HG03521 (cell line): ENCODE measurements at regions not wholly inside any gene's neighbourhood (a gene's known extent, or its start where the extent isn't known, plus 50 kb on each side); places are given as distances from the start of the nearest gene placed in this dataset.
A peak's percentile ranks its signal among the peaks of the same experiment; 100 is the strongest.

Experiments used
- ATAC-seq: cut with Tn5 transposase; IDR thresholded peaks from one replicate; pipeline ENCODE4 v1.9.1; 2021; ENCODE audit warnings: mild to moderate bottlenecking, moderate library complexity; ENCODE audit not compliant: unreplicated experiment

DNA sequence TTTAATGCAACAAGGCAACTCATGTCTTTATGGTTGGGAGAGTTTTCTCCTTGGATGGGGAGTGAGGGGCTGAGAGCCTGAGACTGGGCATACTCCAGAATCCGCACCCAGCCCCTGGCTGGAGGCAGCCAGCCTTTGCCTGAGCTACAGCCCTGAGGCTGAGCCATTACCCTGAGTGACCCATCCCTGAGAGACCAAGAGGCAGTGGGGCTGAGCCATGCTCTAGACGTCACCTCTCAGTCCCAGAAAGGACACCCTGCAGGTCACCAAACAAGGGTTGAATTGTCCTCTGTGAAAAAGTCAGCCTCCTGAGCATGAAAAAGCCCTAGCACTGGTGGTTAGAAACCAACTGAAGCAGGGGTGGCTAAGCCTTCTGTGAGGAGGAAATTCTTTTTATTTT, 151.2 kb upstream of the GATB start:
- no peak for ATAC-seq

DNA sequence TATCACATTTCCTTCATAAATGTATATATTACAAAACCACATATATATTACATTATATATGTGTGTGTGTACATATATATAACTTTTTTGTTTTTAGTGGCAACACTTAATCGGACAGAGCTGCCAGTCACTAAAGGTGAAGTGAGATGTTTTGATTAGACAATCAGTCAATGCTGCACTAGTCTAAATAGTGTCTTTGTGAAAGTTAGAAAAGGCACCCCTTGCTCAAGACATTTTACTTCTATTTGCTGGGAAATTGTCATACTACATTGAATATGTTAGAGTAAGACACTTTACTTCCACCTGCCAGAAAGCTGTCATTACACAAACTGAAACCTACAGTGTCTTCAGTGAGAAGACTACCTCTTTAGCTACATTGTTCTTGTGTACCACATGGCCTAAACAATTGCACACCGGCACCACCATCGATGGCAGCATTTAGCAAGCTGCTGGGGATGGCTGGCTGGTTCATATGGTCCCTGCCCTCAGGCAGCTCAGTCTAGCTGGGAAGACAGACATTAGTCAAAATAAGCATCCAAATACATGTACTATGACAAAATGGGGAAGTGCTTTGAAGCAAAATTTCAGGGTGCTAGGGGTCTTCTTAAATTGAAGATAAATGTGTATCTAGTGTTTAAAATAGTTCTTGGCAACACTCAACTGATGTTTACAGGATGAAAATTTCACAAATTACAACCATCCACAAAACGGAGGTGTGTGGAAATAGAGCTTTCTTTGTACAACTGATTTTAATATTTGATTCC, 148.1 kb upstream of the GATB start:
- no peak for ATAC-seq

DNA sequence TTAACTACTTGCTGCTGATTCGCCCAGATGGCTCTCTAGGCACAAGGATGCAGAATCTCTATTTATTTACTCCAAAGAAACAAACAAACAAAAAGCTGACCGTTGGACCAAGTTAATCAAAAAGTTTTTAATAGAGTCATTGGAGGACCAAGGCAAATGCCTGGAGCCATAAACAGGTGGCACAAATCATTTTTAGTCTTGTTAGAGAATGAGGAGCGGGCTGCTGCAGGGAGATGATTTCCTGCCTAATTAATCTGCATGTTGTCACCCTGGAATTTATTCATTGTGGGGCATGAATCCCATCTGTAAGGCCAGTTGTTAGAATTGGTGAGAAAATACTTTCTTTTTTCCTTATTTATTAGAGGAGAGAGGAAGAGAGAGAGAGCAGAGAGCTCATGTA, 147.4 kb upstream of the GATB start:
- ATAC-seq = no peak

DNA sequence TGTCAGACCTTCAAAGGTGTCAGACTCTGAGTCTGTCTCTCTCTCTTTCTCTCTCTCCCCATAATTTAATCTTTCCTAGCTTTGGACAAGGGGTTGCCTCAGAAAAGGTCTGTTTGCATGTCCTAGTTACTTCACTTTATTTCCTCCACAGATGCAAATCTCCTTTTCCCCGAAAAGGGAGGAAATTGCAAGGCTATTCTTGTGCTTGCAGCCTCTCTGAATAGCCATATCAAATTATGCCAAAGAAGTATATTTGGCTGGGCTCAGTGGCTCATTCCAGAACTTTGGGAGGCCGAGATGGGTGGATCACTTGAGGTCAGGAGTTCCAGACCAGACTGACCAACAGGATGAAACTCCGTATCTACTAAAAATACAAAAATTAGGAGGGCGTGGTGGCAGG, 145.6 kb upstream of the GATB start:
- ATAC-seq = no peak

DNA sequence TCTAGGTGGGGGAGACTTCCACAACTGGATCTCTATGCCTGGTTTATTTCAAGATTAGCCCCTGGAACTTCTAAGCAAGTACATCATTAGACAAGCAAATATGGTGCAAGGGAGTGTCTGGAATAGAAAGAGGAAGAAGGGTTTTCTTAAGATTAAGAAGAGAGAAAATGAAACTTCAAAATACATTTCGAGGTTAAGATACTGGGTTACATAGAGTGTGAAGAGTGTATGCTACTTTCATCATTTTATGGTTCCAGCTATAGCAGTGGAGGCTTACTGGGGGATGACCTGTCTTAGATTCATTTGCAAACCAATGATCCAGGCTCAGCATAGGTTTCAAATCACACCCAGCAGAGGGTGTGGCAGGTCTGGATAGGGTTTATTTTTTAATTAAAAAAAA, 144.4 kb upstream of the GATB start:
- ATAC-seq = peak; percentile 92

DNA sequence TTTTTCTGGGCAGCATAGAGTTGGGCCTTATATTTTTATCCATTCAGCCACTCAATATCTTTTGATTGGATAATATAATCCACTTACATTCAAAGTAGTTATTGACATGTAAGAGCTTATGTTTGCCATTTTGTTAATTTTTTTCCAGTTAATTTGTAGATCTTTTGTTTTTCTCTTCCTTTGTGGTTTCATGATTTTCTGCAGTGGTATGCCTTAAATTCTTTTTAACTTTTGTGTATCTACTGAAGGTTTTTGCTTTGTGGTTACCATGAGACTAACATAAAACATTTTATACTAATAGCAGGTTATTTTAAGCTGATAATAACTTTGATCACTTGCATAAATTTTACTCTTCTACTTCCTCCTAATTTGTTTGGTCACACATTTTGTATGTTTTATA, 140.8 kb upstream of the GATB start:
- ATAC-seq = no peak

DNA sequence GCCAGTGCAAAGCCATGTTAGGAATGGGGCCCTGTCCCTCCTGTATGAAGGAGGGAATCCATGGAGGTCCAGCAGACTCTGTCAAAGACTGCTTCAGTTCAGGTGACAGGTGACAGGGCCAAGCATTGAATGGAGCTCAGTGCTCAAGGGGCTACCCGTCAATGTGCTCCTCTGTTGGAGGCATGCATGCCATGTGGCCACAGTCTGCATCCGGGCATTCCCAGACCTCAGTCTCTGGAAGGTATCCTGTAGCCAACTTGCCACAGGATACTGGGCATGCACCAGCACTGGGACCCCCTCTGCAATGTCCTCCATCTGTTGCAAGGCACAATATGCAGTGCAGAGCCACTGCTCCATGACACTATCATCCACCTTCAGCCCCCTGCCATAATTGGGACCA, 136.1 kb upstream of the GATB start:
- no peak for ATAC-seq

DNA sequence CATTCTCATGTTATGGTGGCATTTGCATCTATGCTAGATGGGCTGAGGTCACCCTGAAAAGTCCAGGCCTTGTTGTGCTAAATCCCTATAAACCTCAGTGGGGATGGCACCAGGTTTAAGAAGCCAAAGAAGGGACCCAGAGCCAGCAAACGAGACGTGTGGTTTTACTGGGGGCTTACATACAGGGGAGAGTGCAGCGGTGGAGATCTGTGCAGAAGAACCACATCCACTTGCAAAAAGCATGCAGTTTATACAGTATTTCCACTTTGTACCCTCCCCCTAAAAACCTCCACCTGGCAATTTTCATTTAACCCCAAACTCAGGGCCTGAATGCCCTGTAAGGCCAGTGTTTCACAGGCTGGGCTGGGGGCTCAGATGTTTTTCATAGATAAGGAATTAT, 134.9 kb upstream of the GATB start:
- ATAC-seq = no peak

DNA sequence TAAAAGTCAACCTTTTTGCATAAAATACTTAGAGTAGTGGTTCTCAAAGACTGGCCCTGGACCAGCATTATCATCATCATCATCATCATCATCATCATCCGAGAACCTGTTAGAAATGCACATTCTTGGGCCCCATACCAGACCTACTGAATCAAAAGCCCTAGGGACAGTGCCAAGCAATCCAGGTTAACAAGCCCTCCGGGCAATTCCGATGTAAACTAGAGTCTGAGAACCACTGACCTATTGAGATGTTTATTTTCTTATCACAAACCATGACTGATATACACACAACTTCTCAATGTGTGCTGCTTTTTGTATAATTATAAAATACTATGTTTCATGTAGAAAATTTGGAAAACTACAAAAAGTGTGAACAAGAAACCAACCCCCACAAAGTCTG, 133.4 kb upstream of the GATB start:
- no peak for ATAC-seq

DNA sequence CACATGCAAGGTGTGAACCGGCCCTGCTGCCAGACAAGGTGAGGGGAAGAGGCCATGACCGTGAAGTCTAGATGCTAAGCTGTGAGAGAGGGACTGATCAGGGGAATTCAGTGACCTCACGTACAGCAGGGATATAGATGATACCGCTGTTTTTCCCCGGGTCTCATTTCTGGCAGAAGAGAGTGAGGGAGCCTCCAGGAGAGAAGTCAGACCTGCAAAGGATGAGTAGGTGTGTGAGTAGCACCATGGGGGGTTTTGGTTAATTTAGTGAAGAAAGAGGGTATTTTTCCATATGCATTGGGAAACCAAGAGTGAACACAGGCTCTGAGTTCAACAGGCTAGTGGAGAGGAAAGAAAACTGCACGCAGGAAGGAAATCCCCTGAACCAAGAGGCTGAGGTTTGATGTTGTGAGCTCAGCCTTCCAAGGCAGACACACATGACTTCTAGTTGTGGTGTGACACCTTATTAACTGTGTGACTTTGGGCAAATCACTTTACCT, 127.6 kb upstream of the GATB start:
- ATAC-seq = no peak

DNA sequence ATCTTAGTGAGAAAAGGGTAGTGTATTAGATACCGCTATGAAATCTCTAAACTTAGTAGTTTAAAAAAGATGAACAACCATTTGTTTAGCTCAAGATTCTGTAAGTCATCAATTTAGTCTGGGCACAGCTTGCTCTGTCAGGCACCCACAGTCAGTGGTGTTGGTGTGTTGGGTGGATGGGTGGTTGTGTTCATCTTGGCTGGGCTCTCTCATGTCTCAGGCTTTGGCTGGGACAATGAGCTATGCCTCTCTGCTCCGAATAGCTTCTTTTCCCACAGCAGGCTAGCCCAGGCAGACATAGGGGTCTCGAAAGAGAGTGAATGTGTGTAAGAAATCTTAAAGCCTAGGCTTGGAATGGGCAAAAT, 127.0 kb upstream of the GATB start:
- ATAC-seq = peak; percentile 15

DNA sequence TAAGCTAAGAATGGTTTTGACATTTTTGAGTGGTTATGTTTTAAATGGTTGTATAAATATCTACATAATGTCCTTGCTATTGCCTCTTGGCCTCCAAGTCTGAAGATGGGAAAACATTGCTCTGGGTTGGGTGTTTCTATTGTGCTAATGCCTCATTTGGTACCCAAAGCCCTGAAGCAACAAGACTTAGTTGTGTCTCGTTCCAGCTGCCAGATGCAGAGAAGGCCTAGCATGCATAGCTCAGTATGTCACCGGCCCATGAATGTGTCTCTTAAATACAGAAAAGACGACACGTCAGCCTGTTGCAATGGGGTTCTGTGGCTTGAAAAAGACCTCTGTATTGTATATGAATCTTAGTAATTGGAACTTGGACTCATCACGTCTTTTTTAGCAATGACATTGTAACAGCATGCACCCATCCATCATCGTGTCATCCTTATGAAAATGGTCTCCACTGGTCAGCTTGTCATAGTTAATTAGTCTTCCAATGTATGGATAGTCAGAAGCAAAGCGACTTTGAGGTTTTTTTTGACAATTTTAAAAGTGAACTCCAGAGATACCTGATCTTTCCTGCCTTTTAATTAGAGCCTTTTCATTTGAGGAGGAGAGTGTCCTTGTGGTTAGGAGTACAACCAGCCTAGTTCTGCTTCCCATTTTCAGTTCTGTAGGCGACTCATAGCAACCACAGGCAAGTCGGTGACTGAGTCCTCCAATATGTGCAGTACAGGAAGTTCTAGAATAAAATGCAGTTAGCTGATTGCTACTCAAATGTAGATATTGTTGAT, 126.4 kb upstream of the GATB start:
- peak; percentile 59 for ATAC-seq

DNA sequence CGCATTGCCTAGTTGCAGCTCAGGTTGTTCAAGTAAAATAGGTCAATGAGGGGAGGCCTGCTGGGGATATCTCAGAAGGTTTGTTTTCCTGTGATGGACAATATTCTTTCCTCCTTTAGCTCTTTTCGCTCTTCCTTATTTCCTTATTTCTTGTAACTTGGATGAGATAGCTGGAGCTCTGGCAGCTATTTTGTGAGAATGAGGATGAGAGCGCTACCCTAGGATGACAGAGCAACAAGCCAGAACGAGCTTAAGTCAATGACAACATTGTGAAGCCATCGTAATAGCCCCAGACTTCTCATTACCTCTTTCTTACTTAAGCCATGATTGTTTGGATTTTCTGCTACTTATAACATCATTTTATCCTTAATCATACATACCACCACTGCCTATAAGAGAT, 124.3 kb upstream of the GATB start:
- ATAC-seq = no peak

DNA sequence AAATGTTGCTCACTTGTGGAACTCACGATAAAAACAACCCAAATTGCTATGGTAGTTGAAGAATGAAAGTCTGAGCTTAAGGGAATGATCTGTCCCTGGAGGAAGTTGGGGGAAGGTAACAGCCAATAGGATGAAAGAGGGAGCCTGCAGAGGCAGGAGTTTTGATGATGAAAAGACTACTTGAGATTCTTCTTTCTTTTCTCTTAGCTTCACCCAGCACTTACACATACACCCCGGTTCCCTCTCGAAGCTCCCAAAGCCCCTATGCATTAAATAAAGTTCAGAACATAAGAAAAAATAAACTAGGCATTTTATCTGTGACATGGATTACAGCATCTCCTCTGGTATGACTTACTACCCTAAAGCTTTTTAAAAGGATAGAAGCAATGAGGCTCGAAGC, 122.9 kb upstream of the GATB start:
- ATAC-seq = no peak

DNA sequence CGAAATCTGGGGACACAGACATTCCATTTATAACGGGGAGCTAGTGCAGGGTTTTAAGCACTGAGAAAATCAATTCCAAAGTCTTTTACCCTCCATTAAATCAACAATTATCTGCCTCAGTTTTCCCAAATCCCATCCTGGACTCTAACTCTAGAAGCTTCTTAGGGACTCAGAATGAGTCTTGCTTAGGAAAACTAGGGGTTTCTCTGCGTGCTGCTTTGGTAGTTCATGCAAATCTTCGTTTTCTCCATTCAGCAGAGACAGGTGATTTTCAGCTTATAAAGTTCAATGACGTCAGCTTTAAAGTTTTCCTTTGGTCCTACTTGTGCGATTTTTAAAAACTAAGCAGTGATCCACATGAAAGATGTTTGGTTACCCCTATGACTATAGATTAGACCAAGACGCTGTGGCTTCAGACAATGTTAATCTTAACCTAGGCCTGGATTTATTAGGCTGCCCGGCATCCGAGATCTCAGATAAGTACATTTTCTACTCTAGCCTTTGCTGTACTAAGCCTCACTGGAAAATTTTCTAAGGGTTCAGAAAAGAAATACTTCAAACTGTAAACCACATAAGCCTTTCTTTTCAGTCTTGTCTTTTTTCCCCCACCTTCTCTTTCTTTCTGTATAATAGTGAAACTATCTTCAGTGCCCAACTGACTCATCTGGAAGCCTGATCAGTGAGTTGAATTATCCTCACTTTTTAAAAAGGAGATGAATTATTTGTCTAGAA, 121.4 kb upstream of the GATB start:
- ATAC-seq = no peak

DNA sequence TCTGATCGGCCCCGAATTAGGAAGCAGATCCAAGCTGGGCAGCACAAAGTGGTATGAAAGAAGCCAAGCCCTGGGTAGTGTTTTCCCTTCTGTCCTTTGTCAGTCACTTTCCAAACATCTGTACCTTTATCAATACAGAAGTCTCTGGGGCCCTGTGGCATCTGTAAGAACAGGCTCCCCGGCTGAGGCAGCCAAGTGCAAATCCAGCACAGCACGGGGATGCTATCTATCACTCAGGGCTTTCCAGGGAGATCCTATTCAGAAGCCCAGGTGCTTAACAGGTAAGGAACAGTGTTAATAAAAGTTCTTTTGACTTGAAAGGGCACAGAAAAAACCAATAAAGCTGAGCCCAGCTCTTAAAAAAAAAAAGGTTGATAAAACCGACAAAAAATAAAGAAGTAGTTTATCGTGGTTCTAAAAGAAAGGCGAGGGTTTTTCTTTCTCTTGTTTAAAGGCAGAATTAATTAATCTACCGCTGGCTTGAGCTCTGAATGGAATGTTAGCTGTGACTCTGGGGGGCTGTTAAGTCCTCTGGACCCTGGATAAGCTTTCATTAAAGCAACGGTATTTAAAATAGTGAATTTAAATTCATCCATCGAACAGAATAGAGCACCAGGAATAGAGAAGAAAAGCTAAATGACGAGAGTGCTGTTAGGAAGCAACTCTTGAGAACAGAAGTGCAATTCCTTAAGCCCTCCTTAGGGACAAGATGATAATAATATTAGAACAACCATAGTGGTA, 119.1 kb upstream of the GATB start:
- ATAC-seq = no peak

DNA sequence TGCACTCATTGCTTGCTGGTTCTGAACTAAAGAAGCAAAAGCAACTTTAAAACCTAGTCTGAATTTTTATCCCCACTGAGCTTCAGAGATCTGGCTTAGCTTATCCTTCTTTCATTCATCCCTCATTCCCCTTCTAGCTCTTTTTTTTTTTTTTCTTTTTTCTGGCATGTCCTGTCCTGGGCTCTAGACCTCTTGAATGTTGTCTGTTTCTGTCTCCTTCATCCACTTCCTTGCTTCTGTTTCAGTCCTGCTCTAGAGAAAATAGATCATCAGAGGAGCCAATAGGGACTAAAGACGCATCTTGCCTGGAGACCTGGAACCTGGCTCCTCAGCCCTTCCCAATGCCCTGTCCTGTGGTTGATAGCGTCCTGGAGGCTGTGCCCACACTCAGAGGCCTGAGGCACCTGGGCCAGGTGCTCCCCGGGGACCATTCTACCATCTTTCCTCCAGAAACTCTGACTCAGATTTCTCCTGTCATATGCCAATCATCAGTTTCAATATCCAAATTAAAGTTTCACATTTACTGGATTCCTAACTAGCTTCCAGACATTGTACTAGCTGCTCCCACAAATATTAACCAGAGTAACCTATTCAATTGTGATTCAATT, 115.7 kb upstream of the GATB start:
- no peak for ATAC-seq

DNA sequence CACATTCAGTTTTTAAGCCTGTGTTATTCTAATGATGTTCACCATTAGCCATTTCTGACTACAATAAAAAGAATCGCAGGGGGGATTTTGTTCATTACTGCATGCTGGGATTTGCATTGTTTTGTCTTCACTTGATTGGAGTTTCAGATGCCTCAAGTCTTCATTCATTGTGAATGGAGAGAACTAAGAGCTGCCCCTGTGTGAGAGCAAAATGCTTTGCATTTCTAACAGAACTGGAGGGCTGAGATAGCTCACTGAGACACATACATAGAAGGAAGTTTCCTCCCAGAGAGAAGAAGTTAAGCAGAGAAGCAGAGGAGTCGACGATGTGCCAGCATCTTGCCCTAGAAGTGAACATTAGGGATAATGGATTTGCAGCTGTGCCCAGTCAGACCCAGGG, 113.5 kb upstream of the GATB start:
- no peak for ATAC-seq

DNA sequence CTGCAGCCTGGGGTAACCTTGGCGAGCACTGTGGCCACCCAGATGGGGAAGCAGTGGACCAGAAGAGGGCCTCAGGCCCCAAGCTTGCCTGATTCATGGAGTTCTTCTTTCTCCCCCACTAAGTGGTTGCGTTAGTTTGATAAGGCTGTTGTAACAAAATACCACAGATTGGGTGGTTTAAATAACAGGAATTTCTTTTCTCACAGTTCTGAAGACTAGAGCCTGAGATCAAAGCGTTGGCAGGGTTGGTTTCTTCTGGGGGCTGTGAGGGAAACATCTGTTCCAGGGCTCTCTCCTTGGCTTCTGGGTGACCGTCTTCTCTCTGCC, 105.7 kb upstream of the GATB start:
- ATAC-seq = no peak

DNA sequence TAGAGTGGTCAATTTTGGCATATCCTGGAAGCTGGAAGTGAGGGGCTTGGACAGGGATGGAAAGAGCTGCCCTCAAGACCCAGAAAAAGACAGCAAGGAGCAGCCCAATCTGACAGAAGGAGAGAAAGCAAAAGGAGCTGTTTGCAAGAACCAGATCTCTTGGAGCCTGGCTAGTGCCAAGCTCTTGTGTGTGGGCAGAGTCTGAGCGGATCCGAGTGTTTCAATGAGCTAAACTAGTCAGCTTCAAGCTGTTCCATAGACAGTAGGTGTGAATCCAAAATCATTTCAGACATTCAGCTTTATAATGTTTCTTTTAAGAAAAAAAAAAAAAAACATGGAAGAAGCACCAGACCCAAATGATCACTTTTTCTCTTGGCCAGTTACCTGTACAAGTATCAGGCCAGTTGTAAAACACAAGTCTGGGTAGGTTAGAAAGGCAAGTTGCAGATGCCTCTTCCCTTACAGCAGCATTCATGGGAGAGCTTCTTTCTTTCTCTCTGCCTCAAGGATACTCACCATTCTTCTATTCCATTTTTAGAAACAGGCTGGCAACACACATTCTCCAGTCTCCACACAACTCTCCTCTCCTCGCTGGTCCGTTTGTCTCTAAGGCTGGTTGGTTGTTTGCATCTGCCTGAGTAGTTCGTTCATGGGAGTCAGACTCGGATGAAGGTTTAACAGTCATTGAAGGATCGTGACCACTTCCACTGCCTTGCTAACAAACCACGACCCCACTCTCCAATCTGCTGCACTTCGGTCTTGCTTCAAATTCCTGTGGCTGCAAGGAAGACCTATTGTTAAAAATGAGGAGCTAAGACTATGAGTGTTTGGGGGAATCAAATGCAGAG, 105.2 kb upstream of the GATB start:
- no peak for ATAC-seq
